ENCODE measurements at regions not wholly inside any gene's neighbourhood (a gene's known extent, or its start where the extent isn't known, plus 50 kb on each side); places are given as distances from the start of the nearest gene placed in this dataset.
"Not testable (repeated sequence)": the region's sequence is repeated elsewhere in the genome, so short reads cannot be mapped to it uniquely, and the experiment has no call there.

- Mint-ChIP-seq H3K27ac (no peak overlapping the region), H3K9me3 (no peaks in the 10 kb centered on the region), H3K27me3 (no peaks in the 10 kb centered on the region), H3K36me3 (ENCODE audit: low read depth) (no peaks in the 10 kb centered on the region), H3K4me1 (no peaks in the 10 kb centered on the region), H3K4me3 (no peak overlapping the region)
- ATAC-seq (replicated peaks) = no peak
These were observed 113.9 kb upstream of the THBS2 start for GRCh38 chr6:169367507-169367906.

GRCh38 chr6:169366258-169366901, 112.7 kb upstream of the THBS2 start:
- ATAC-seq (replicated peaks) = no peak
- no peak overlapping the region for H3K27ac Mint-ChIP-seq
- no peaks in the 10 kb centered on the region for H3K27me3 Mint-ChIP-seq
- H3K4me1 Mint-ChIP-seq = no peaks in the 10 kb centered on the region
- H3K9me3 Mint-ChIP-seq = no peaks in the 10 kb centered on the region
- no peak overlapping the region for H3K4me3 Mint-ChIP-seq
- no peaks in the 10 kb centered on the region for H3K36me3 Mint-ChIP-seq (ENCODE audit: low read depth)

- Mint-ChIP-seq H3K4me3 (no peak overlapping the region), H3K4me1 (no peaks in the 10 kb centered on the region), H3K27me3 (no peaks in the 10 kb centered on the region), H3K27ac (no peak overlapping the region), H3K36me3 (ENCODE audit: low read depth) (no peaks in the 10 kb centered on the region), H3K9me3 (no peaks in the 10 kb centered on the region)
- no peak for ATAC-seq (replicated peaks)
These were observed 112.1 kb upstream of the THBS2 start for GRCh38 chr6:169365567-169366257.

GRCh38 chr6:169363590-169363989, 109.9 kb upstream of the THBS2 start:
- Mint-ChIP-seq H3K27ac (no peak overlapping the region), H3K4me1 (no peaks in the 10 kb centered on the region), H3K9me3 (no peaks in the 10 kb centered on the region), H3K4me3 (no peak overlapping the region), H3K36me3 (ENCODE audit: low read depth) (no peaks in the 10 kb centered on the region), H3K27me3 (peaks cover 3% of the 10 kb centered on the region)
- no peak for ATAC-seq (replicated peaks)

GRCh38 chr6:169362501-169363121, 109.0 kb upstream of the THBS2 start:
- H3K4me1 Mint-ChIP-seq = no peaks in the 10 kb centered on the region
- H3K9me3 Mint-ChIP-seq = no peaks in the 10 kb centered on the region
- no peak overlapping the region for H3K27ac Mint-ChIP-seq
- H3K27me3 Mint-ChIP-seq = peaks cover 5% of the 10 kb centered on the region
- no peak for ATAC-seq (replicated peaks)
- H3K36me3 Mint-ChIP-seq (ENCODE audit: low read depth) = no peaks in the 10 kb centered on the region
- H3K4me3 Mint-ChIP-seq = no peak overlapping the region

- Mint-ChIP-seq H3K9me3 (peaks cover 14% of the 10 kb centered on the region), H3K27me3 (peaks cover 35% of the 10 kb centered on the region)
- not testable (repeated sequence) for H3K36me3 Mint-ChIP-seq (ENCODE audit: low read depth); H3K4me3 Mint-ChIP-seq; H3K27ac Mint-ChIP-seq; ATAC-seq (replicated peaks); H3K4me1 Mint-ChIP-seq
These were observed 101.4 kb upstream of the THBS2 start for GRCh38 chr6:169355001-169355400.

GRCh38 chr6:169345146-169345545, 91.5 kb upstream of the THBS2 start:
- no peak overlapping the region for H3K27ac Mint-ChIP-seq
- H3K27me3 Mint-ChIP-seq = peaks cover 19% of the 10 kb centered on the region
- no peaks in the 10 kb centered on the region for H3K4me1 Mint-ChIP-seq

GRCh38 chr6:169344750-169345065, 91.1 kb upstream of the THBS2 start:
- Mint-ChIP-seq H3K4me1 (no peaks in the 10 kb centered on the region), H3K4me3 (no peak overlapping the region), H3K27ac (no peak overlapping the region), H3K27me3 (peaks cover 19% of the 10 kb centered on the region), H3K9me3 (no peaks in the 10 kb centered on the region), H3K36me3 (ENCODE audit: low read depth) (no peaks in the 10 kb centered on the region)
- ATAC-seq (replicated peaks) = no peak

More at GRCh38 chr6:169345146-169345545, 91.5 kb upstream of the THBS2 start:
- H3K36me3 Mint-ChIP-seq (ENCODE audit: low read depth) = no peaks in the 10 kb centered on the region
- H3K9me3 Mint-ChIP-seq = no peaks in the 10 kb centered on the region
- no peak overlapping the region for H3K4me3 Mint-ChIP-seq
- ATAC-seq (replicated peaks) = no peak

GRCh38 chr6:169343886-169344749, 90.5 kb upstream of the THBS2 start:
- peaks cover 15% of the 10 kb centered on the region for H3K27me3 Mint-ChIP-seq
- no peaks in the 10 kb centered on the region for H3K36me3 Mint-ChIP-seq (ENCODE audit: low read depth)
- no peak overlapping the region for H3K4me3 Mint-ChIP-seq
- ATAC-seq (replicated peaks) = no peak
- H3K27ac Mint-ChIP-seq = no peak overlapping the region
- no peaks in the 10 kb centered on the region for H3K4me1 Mint-ChIP-seq
- no peaks in the 10 kb centered on the region for H3K9me3 Mint-ChIP-seq

- ATAC-seq (replicated peaks) = no peak
- Mint-ChIP-seq H3K27me3 (peaks cover 15% of the 10 kb centered on the region), H3K36me3 (ENCODE audit: low read depth) (no peaks in the 10 kb centered on the region), H3K4me3 (no peak overlapping the region), H3K9me3 (no peaks in the 10 kb centered on the region), H3K27ac (no peak overlapping the region), H3K4me1 (no peaks in the 10 kb centered on the region)
These were observed 89.1 kb upstream of the THBS2 start for GRCh38 chr6:169342710-169343109.

GRCh38 chr6:169341706-169342105, 88.1 kb upstream of the THBS2 start:
- Mint-ChIP-seq H3K27me3 (peaks cover 11% of the 10 kb centered on the region), H3K4me3 (no peak overlapping the region), H3K9me3 (no peaks in the 10 kb centered on the region), H3K27ac (no peak overlapping the region), H3K4me1 (no peaks in the 10 kb centered on the region), H3K36me3 (ENCODE audit: low read depth) (no peaks in the 10 kb centered on the region)
- no peak for ATAC-seq (replicated peaks)

- Mint-ChIP-seq H3K27me3 (peaks cover 9% of the 10 kb centered on the region), H3K36me3 (ENCODE audit: low read depth) (no peaks in the 10 kb centered on the region), H3K27ac (no peak overlapping the region), H3K9me3 (no peaks in the 10 kb centered on the region), H3K4me3 (no peak overlapping the region), H3K4me1 (no peaks in the 10 kb centered on the region)
- ATAC-seq (replicated peaks) = no peak
These were observed 87.4 kb upstream of the THBS2 start for GRCh38 chr6:169341065-169341464.

GRCh38 chr6:169340395-169340794, 86.7 kb upstream of the THBS2 start:
- ATAC-seq (replicated peaks) = no peak
- no peaks in the 10 kb centered on the region for H3K36me3 Mint-ChIP-seq (ENCODE audit: low read depth)

GRCh38 chr6:169339731-169340309, 86.2 kb upstream of the THBS2 start:
- ATAC-seq (replicated peaks) = no peak
- no peaks in the 10 kb centered on the region for H3K36me3 Mint-ChIP-seq (ENCODE audit: low read depth)
- no peak overlapping the region for H3K4me3 Mint-ChIP-seq
- no peaks in the 10 kb centered on the region for H3K4me1 Mint-ChIP-seq
- H3K9me3 Mint-ChIP-seq = no peaks in the 10 kb centered on the region
- peaks cover 8% of the 10 kb centered on the region for H3K27me3 Mint-ChIP-seq
- no peak overlapping the region for H3K27ac Mint-ChIP-seq

More at GRCh38 chr6:169340395-169340794, 86.7 kb upstream of the THBS2 start:
- no peaks in the 10 kb centered on the region for H3K4me1 Mint-ChIP-seq
- H3K9me3 Mint-ChIP-seq = no peaks in the 10 kb centered on the region
- H3K27ac Mint-ChIP-seq = no peak overlapping the region
- H3K4me3 Mint-ChIP-seq = no peak overlapping the region
- H3K27me3 Mint-ChIP-seq = peaks cover 8% of the 10 kb centered on the region

Data from activated T-helper 17 cell treated with anti-CD3 and anti-CD28 coated beads, Interleukin-2, amount 50 U/mL, for 72 hours (primary cell).